Thyroid gland (tissue), 4 donors: ENCODE measurements at regions not wholly inside any gene's neighbourhood (a gene's known extent, or its start where the extent isn't known, plus 50 kb on each side); places are given as distances from the start of the nearest gene placed in this dataset.

ENCODE experiments used
- CTCF ChIP-seq, 6 experiments: fragments of 200-600 bp in 3 of 6; fragments of 450-650 bp in 3 of 6; sonication (generic) in 3 of 6; IDR thresholded peaks; one replicate each; pipeline ENCODE4 v1.5.1; 2016 to 2019; ENCODE audit warnings: antibody characterized with exemption in 6 of 6, mild to moderate bottlenecking in 2 of 6, inconsistent platforms in 1 of 6, moderate library complexity in 1 of 6
- POLR2A ChIP-seq, 2 donors: fragments of 450-650 bp; IDR thresholded peaks; one replicate each; pipeline ENCODE4 v1.6.1; 2017; ENCODE audit warnings: antibody characterized with exemption in 2 of 2, mild to moderate bottlenecking in 2 of 2, moderate library complexity in 1 of 2

- TF ChIP-seq CTCF (IDR thresholded peaks at IDR 0.05), result no peak
- TF ChIP-seq POLR2A (IDR thresholded peaks at IDR 0.05), result no peak
Measured at GRCh38 chr1:79239840-79240239, 233.3 kb upstream of the ADGRL4 start.
